Endothelial cell of hepatic sinusoid (primary cell): ENCODE measurements at regions not wholly inside any gene's neighbourhood (a gene's known extent, or its start where the extent isn't known, plus 50 kb on each side); places are given as distances from the start of the nearest gene placed in this dataset.

Source experiments
- in situ Hi-C: cut with HindIII; loops from 2 replicates; pipeline ENCODE4 v1.10.0; 2017; ENCODE audit warnings: low sequenced_read_pairs

GRCh38 chr2:67215214-67216055, 181.7 kb upstream of the ETAA1 start:
- in situ Hi-C loops: no loop called here

- in situ Hi-C loops: no loop called here
Observed at GRCh38 chr2:67216103-67216502, 181.0 kb upstream of the ETAA1 start.

GRCh38 chr2:67216881-67217280, 180.3 kb upstream of the ETAA1 start:
- in situ Hi-C loops: no loop called here

- in situ Hi-C loops: no loop called here
Observed at GRCh38 chr2:67217398-67217797, 179.7 kb upstream of the ETAA1 start.

- in situ Hi-C loops: no loop called here
Observed at GRCh38 chr2:67218056-67218455, 179.1 kb upstream of the ETAA1 start.

- in situ Hi-C loops: loop anchor here (5.0 kb wide), 1 partner anchor 103 kb away; no protein-coding TSS in a partner anchor
Observed at GRCh38 chr2:67219651-67220050, 177.5 kb upstream of the ETAA1 start.

- in situ Hi-C loops: loop anchor here (5.0 kb wide), 1 partner anchor 101 kb away; no protein-coding TSS in a partner anchor
Observed at GRCh38 chr2:67221266-67221665, 175.9 kb upstream of the ETAA1 start.

GRCh38 chr2:67225287-67225973, 171.7 kb upstream of the ETAA1 start:
- in situ Hi-C loops: no loop called here

- in situ Hi-C loops: no loop called here
Observed at GRCh38 chr2:67229706-67230105, 167.4 kb upstream of the ETAA1 start.

GRCh38 chr2:67232936-67233335, 164.2 kb upstream of the ETAA1 start:
- in situ Hi-C loops: no loop called here

- in situ Hi-C loops: no loop called here
Observed at GRCh38 chr2:67234440-67234839, 162.7 kb upstream of the ETAA1 start.

GRCh38 chr2:67237288-67237687, 159.8 kb upstream of the ETAA1 start:
- in situ Hi-C loops: no loop called here

GRCh38 chr2:67240507-67240906, 156.6 kb upstream of the ETAA1 start:
- in situ Hi-C loops: no loop called here

- in situ Hi-C loops: no loop called here
Observed at GRCh38 chr2:67241453-67241852, 155.7 kb upstream of the ETAA1 start.

GRCh38 chr2:67242456-67242855, 154.7 kb upstream of the ETAA1 start:
- in situ Hi-C loops: no loop called here

- in situ Hi-C loops: no loop called here
Observed at GRCh38 chr2:67243919-67244318, 153.2 kb upstream of the ETAA1 start.

- in situ Hi-C loops: no loop called here
Observed at GRCh38 chr2:67246791-67247190, 150.3 kb upstream of the ETAA1 start.

- in situ Hi-C loops: no loop called here
Observed at GRCh38 chr2:67251741-67252140, 145.4 kb upstream of the ETAA1 start.

GRCh38 chr2:67255933-67256615, 141.1 kb upstream of the ETAA1 start:
- in situ Hi-C loops: no loop called here

GRCh38 chr2:67256892-67257291, 140.2 kb upstream of the ETAA1 start:
- in situ Hi-C loops: no loop called here

GRCh38 chr2:67258122-67258521, 139.0 kb upstream of the ETAA1 start:
- in situ Hi-C loops: no loop called here

GRCh38 chr2:67258831-67259230, 138.3 kb upstream of the ETAA1 start:
- in situ Hi-C loops: no loop called here
